DOHH2 (cell line): ENCODE measurements at regions not wholly inside any gene's neighbourhood (a gene's known extent, or its start where the extent isn't known, plus 50 kb on each side); places are given as distances from the start of the nearest gene placed in this dataset.

Experiments used
- H3F3A ChIP-seq: fragments of 200-600 bp; sonication (generic), shearing (Covaris generic); 2 replicates; pipeline ENCODE4 v1.6.0; 2016; ENCODE audit warnings: antibody characterized with exemption, mild to moderate bottlenecking; ENCODE audit not compliant: control insufficient read depth, insufficient read depth
- H3K27ac ChIP-seq: fragments of 200-600 bp; sonication (generic); 2 replicates; pipeline ENCODE4 v1.5.1; 2014; ENCODE audit warnings: low read depth, mild to moderate bottlenecking, low read length, moderate library complexity
- H3K27me3 ChIP-seq: fragments of 200-600 bp; sonication (generic); 2 replicates; pipeline ENCODE4 v1.6.1; 2014; ENCODE audit warnings: mild to moderate bottlenecking, low read length, mixed read lengths; ENCODE audit not compliant: control insufficient read depth
- H3K36me3 ChIP-seq: fragments of 200-600 bp; sonication (generic); 2 replicates; pipeline ENCODE4 v1.6.1; 2014; ENCODE audit warnings: mild to moderate bottlenecking, low read length, moderate library complexity, mixed read lengths; ENCODE audit not compliant: control insufficient read depth
- H3K4me1 ChIP-seq: fragments of 200-600 bp; sonication (generic); 2 replicates; pipeline ENCODE4 v1.6.1; 2014; ENCODE audit warnings: mild to moderate bottlenecking, low read length, mixed read lengths; ENCODE audit not compliant: control insufficient read depth
- H3K4me2 ChIP-seq: fragments of 200-600 bp; sonication (generic); 2 replicates; pipeline ENCODE4 v1.6.0; 2014; ENCODE audit warnings: mild to moderate bottlenecking, low read length, moderate library complexity
- H3K4me3 ChIP-seq: fragments of 200-600 bp; sonication (generic); 2 replicates; pipeline ENCODE4 v1.5.1; 2014; ENCODE audit warnings: mild to moderate bottlenecking, low read length, mixed read lengths
- H3K79me2 ChIP-seq: fragments of 200-600 bp; sonication (generic); 2 replicates; pipeline ENCODE4 v1.6.1; 2014; ENCODE audit warnings: mild to moderate bottlenecking, low read length, mixed read lengths; ENCODE audit not compliant: control insufficient read depth
- H3K9me2 ChIP-seq: fragments of 200-600 bp; sonication (generic); replicated peaks from 2 replicates; pipeline ENCODE4 v1.6.1; 2014; ENCODE audit warnings: mild to moderate bottlenecking, low read length, mixed read lengths; ENCODE audit not compliant: control insufficient read depth
- H3K9me3 ChIP-seq: fragments of 200-600 bp; sonication (generic); 2 replicates; pipeline ENCODE4 v1.6.1; 2014; ENCODE audit warnings: antibody characterized with exemption, low read length, mixed read lengths; ENCODE audit not compliant: control insufficient read depth, insufficient read depth
- H4K20me1 ChIP-seq: fragments of 200-600 bp; sonication (generic); 2 replicates; pipeline ENCODE4 v1.6.0; 2014; ENCODE audit warnings: low read depth, mild to moderate bottlenecking, antibody characterized with exemption, low read length, moderate library complexity; ENCODE audit not compliant: control insufficient read depth, insufficient read depth
- EZH2phosphoT487 ChIP-seq: fragments of 200-600 bp; sonication (generic); IDR thresholded peaks from 2 replicates; pipeline ENCODE4 v1.6.1; 2017; ENCODE audit warnings: borderline replicate concordance, mild to moderate bottlenecking, antibody characterized with exemption, low read length, moderate library complexity, mixed read lengths
- TF ChIP-seq, protein P1 (sequence below): fragments of 200-600 bp; sonication (generic); IDR thresholded peaks from one replicate; pipeline ENCODE4 v1.5.1; 2014; ENCODE audit warnings: antibody characterized with exemption, mild to moderate bottlenecking, low read depth, low read length; ENCODE audit not compliant: poor library complexity, severe bottlenecking

DNA sequence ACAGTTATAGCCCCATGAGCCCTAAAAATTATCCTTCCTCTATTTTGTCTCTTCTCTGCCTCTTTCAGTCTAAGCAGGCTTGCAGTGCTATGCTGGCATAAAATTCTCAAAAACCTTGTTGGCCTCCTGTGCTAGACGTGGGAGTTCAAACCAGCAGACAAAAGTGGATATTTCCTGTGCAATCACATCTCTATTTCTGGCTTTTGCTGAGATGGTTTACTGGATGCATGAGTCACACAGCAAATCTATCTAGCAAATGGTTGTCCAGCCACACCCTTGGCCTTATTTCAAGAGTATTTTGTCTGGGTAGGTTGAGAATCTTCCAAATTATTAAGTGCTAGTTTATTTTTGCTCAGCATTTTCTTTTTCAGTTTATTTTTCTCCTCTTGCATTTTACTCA, 370.8 kb downstream of the CDC14C start:
- Histone ChIP-seq H3K4me1 (no peaks in the 10 kb centered on the region), H3K79me2 (no peaks in the 10 kb centered on the region), H3K9me2 (no peaks in the 10 kb centered on the region), H3K4me3 (no peak overlapping the region), H3F3A (no peaks in the 10 kb centered on the region), H3K4me2 (no peak overlapping the region), H4K20me1 (no peaks in the 10 kb centered on the region), H3K36me3 (no peaks in the 10 kb centered on the region), H3K9me3 (no peaks in the 10 kb centered on the region), H3K27ac (no peak overlapping the region), H3K27me3 (no peaks in the 10 kb centered on the region)
- TF ChIP-seq, protein P1, sequence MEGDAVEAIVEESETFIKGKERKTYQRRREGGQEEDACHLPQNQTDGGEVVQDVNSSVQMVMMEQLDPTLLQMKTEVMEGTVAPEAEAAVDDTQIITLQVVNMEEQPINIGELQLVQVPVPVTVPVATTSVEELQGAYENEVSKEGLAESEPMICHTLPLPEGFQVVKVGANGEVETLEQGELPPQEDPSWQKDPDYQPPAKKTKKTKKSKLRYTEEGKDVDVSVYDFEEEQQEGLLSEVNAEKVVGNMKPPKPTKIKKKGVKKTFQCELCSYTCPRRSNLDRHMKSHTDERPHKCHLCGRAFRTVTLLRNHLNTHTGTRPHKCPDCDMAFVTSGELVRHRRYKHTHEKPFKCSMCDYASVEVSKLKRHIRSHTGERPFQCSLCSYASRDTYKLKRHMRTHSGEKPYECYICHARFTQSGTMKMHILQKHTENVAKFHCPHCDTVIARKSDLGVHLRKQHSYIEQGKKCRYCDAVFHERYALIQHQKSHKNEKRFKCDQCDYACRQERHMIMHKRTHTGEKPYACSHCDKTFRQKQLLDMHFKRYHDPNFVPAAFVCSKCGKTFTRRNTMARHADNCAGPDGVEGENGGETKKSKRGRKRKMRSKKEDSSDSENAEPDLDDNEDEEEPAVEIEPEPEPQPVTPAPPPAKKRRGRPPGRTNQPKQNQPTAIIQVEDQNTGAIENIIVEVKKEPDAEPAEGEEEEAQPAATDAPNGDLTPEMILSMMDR: no peak
- no peak for TF ChIP-seq EZH2phosphoT487

DNA sequence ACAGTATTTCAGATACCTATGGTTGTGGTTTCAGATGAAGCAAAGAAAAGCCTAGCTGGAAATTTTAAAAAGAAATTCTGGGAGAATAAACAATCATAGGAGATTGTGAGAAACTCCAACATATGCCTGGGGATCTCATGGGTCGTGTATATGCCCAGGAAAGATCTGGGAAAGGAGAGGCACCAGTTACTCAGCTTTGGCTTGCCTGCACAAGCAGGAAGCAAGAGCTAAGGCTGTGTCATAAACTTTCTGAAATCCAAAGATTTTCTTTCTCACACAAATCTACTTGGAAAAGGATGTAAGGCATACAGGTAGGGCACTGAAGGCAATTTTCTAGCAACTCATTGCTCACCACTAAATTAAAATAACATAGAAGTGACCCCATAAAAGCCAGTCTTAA, 373.6 kb downstream of the CDC14C start:
- Histone ChIP-seq H3K4me2 (no peak overlapping the region), H3K9me3 (no peaks in the 10 kb centered on the region), H4K20me1 (no peaks in the 10 kb centered on the region), H3F3A (no peaks in the 10 kb centered on the region), H3K4me3 (no peak overlapping the region), H3K79me2 (no peaks in the 10 kb centered on the region), H3K27ac (no peak overlapping the region), H3K9me2 (no peaks in the 10 kb centered on the region), H3K36me3 (no peaks in the 10 kb centered on the region), H3K4me1 (no peaks in the 10 kb centered on the region), H3K27me3 (no peaks in the 10 kb centered on the region)
- TF ChIP-seq EZH2phosphoT487: no peak
- TF ChIP-seq, protein P1: no peak

DNA sequence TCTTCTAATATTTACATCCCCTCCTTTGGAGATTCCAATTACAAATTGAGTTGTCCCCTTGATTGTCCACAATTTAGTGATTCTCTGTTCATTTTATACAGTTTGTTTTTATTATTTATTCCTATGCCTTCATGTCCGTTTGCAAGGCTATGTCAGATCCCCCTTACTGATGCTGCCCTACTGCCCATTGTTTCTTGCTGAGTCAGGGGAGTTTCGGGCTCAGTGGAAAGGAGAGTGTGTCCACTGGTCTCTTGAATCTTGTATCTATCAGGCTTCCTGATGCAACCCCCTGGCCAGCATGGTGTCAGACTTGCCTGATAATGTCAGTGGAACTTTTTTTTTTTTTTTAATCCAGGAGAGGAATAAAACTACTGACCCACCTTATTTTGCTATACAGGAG, 384.4 kb downstream of the CDC14C start:
- H4K20me1 ChIP-seq: no peaks in the 10 kb centered on the region
- no peaks in the 10 kb centered on the region for H3K4me1 ChIP-seq
- no peaks in the 10 kb centered on the region for H3K36me3 ChIP-seq

More for the DNA sequence above, 384.4 kb downstream of the CDC14C start:
- no peak for TF ChIP-seq EZH2phosphoT487
- TF ChIP-seq, protein P1: no peak
- Histone ChIP-seq H3K4me3 (no peak overlapping the region), H3K9me3 (no peaks in the 10 kb centered on the region), H3K9me2 (no peaks in the 10 kb centered on the region), H3K79me2 (no peaks in the 10 kb centered on the region), H3K27me3 (no peaks in the 10 kb centered on the region), H3K4me2 (no peak overlapping the region), H3F3A (no peaks in the 10 kb centered on the region), H3K27ac (no peak overlapping the region)
